ENCODE measurements at regions not wholly inside any gene's neighbourhood (a gene's known extent, or its start where the extent isn't known, plus 50 kb on each side); places are given as distances from the start of the nearest gene placed in this dataset.

- TF ChIP-seq CTCF (IDR thresholded peaks at IDR 0.05; ENCODE audit: insufficient read depth, low read length, severe bottlenecking) = no peak
- no peaks in the 10 kb centered on the region for H3K36me3 ChIP-seq (ENCODE audit: control insufficient read depth, insufficient read depth, low read length)
- no peak for DNase-seq (ENCODE audit: low read depth)
- no peak for FAIRE-seq
- no peak overlapping the region for H3K4me3 ChIP-seq (ENCODE audit: low read depth, low read length)
- no peaks in the 10 kb centered on the region for H3K27me3 ChIP-seq (ENCODE audit: control insufficient read depth, insufficient read depth, low read length)
Measured at GRCh38 chr5:51599587-51599986, 216.3 kb downstream of the ISL1 start.

DNA sequence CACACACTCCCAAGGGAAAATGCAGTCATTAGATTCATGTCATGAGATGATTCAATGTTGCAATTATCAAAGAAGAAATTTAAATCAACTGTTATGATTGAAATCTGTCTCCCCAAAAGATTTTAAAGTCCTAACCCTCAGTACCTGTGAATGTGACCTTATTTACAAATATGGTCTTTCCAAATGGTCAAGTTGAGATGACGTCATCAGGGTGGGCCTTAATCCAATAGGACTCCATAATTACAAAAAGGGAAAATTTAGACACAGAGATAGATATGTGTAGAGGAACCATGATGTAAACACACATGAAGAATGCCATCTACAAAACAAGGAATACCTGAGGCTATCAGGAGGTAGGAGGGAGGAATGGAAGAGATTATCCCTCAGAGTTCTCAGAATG, 221.1 kb downstream of the ISL1 start:
- no peaks in the 10 kb centered on the region for H3K27me3 ChIP-seq (ENCODE audit: control insufficient read depth, insufficient read depth, low read length)
- DNase-seq (ENCODE audit: low read depth) = no peak
- no peak overlapping the region for H3K4me3 ChIP-seq (ENCODE audit: low read depth, low read length)
- no peak for FAIRE-seq
- no peak for TF ChIP-seq CTCF (IDR thresholded peaks at IDR 0.05; ENCODE audit: insufficient read depth, low read length, severe bottlenecking)
- no peaks in the 10 kb centered on the region for H3K36me3 ChIP-seq (ENCODE audit: control insufficient read depth, insufficient read depth, low read length)

DNA sequence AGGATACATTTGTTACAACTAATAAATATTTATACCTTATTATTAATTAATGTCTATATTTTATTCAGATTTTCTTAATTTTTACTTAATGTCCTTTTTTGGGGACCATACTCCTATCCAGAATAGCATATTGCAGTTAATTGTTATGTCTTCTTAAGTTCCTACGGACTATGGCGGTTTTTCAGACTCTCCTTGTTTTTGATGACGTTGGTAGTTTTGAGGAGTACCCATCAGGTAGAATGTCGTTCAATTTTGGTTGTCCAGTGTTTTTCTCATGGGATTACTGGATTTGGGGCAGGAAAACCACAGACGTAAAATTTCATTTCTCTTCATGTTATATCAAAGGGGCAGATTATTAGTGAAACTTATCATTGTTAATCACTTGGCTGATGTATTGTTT, 223.7 kb downstream of the ISL1 start:
- Histone ChIP-seq H3K36me3 (ENCODE audit: control insufficient read depth, insufficient read depth, low read length) (no peaks in the 10 kb centered on the region), H3K4me3 (ENCODE audit: low read depth, low read length) (no peak overlapping the region), H3K27me3 (ENCODE audit: control insufficient read depth, insufficient read depth, low read length) (no peaks in the 10 kb centered on the region)
- FAIRE-seq (no peak), DNase-seq (ENCODE audit: low read depth) (no peak)
- no peak for TF ChIP-seq CTCF (IDR thresholded peaks at IDR 0.05; ENCODE audit: insufficient read depth, low read length, severe bottlenecking)

DNA sequence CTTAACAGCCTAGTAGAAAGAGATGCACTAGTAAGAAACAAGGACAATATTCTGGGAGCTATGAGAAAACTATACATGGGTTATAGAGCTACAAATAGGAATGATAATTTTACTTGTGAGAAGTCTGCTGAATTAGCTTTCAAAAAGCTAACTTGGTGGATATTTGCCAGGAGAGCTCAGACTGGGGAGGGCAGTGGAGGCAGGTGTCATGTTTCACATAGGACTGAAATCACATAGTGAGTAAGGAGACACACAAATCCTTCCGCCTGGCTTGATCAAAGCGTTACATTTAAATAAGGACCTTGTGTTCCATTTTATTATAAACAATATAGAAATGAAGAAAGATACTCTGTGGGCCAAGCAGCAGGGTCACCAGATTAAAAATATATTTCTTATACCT, 235.0 kb downstream of the ISL1 start:
- Histone ChIP-seq H3K27me3 (ENCODE audit: control insufficient read depth, insufficient read depth, low read length) (no peaks in the 10 kb centered on the region), H3K36me3 (ENCODE audit: control insufficient read depth, insufficient read depth, low read length) (no peaks in the 10 kb centered on the region), H3K4me3 (ENCODE audit: low read depth, low read length) (no peak overlapping the region)
- peak; percentile 2 for DNase-seq (ENCODE audit: low read depth)
- no peak for FAIRE-seq
- TF ChIP-seq CTCF (IDR thresholded peaks at IDR 0.05; ENCODE audit: insufficient read depth, low read length, severe bottlenecking) = no peak

DNA sequence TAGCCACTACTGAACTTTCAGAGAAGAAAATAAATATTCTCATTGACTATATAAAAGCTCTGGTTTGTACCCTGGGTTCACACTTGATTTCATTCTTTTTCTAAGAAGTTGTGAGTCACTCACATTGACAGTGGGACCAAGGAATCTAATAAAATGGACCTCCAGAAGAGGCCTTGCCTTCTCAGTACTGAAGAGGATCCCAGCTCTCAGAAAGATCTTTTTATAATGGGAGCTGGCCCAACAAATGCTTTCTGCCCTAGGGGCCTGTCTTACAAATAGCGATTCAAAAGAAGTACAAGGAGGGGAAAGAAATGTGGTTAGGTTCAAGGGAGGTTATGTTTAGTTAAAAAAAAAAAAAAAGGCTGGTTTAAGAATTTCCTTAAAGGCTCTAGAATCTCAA, 237.9 kb downstream of the ISL1 start:
- no peaks in the 10 kb centered on the region for H3K36me3 ChIP-seq (ENCODE audit: control insufficient read depth, insufficient read depth, low read length)
- FAIRE-seq (no peak), DNase-seq (ENCODE audit: low read depth) (no peak)
- no peak overlapping the region for H3K4me3 ChIP-seq (ENCODE audit: low read depth, low read length)
- TF ChIP-seq CTCF (IDR thresholded peaks at IDR 0.05; ENCODE audit: insufficient read depth, low read length, severe bottlenecking) = no peak
- H3K27me3 ChIP-seq (ENCODE audit: control insufficient read depth, insufficient read depth, low read length) = peaks cover 1% of the 10 kb centered on the region

DNA sequence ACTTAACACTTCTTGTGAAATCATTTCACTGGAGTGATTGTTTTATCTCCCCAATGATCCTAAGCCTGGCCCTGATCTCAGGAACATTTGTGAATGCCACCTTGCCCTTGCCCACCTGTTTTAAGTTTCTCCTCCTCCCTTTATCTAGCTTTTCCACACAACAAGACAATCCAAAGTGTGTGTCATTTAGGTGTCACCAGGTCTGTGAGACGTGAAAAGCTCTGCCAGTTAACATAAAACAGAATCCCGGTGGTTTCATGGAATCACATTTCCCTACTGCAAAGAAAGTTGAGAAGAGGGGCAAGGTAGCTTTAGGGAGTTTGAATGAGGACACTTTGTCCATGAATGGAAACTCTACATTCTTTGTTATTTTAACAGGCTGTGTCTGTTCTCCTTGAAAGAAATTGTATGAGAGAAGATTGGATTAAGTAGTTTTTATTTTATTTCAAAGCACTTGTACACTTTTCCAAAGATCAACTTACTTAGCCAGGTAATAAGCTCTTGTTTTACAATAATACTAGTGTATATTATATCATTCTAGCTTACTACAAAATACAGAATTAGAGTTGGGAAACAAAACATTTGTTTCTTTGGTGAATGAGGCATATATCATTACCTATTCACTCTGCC, 239.0 kb downstream of the ISL1 start:
- H3K36me3 ChIP-seq (ENCODE audit: control insufficient read depth, insufficient read depth, low read length) = no peaks in the 10 kb centered on the region
- H3K4me3 ChIP-seq (ENCODE audit: low read depth, low read length) = no peak overlapping the region
- no peak for FAIRE-seq
- DNase-seq (ENCODE audit: low read depth) = no peak
- no peak for TF ChIP-seq CTCF (IDR thresholded peaks at IDR 0.05; ENCODE audit: insufficient read depth, low read length, severe bottlenecking)
- peaks cover 1% of the 10 kb centered on the region for H3K27me3 ChIP-seq (ENCODE audit: control insufficient read depth, insufficient read depth, low read length)

Data from bronchial epithelial cell (primary cell).